ENCODE measurements at regions not wholly inside any gene's neighbourhood (a gene's known extent, or its start where the extent isn't known, plus 50 kb on each side); places are given as distances from the start of the nearest gene placed in this dataset.

GRCh38 chr4:188905248-188905647, 766.0 kb downstream of the TRIML1 start:
- Histone ChIP-seq H3K4me3 (ENCODE audit: low read depth in 1 of 5, low read length in 5 of 5) (no peak overlapping the region), H3K9me3 (ENCODE audit: control insufficient read depth in 5 of 5, low read length in 5 of 5) (no peaks in the 10 kb centered on the region), H3K27ac (ENCODE audit: low read depth, low read length) (no peak overlapping the region)

GRCh38 chr4:188911199-188911598, 772.0 kb downstream of the TRIML1 start:
- H3K9me3 ChIP-seq (ENCODE audit: control insufficient read depth in 5 of 5, low read length in 5 of 5), result peaks cover 0 to 4% (median 0%) of the 10 kb centered on the region in 5 donors
- no peaks in the 10 kb centered on the region for H3K36me3 ChIP-seq (ENCODE audit: control insufficient read depth in 5 of 5, insufficient read depth in 5 of 5, low read length in 5 of 5)
- H3K9ac ChIP-seq (ENCODE audit: low read length in 5 of 5), result no peak overlapping the region
- no peak overlapping the region for H3K4me3 ChIP-seq (ENCODE audit: low read depth in 1 of 5, low read length in 5 of 5)
- no peaks in the 10 kb centered on the region for H3K27me3 ChIP-seq (ENCODE audit: control insufficient read depth in 5 of 5, insufficient read depth in 4 of 5, low read length in 5 of 5)
- no peak overlapping the region for H3K27ac ChIP-seq (ENCODE audit: low read depth, low read length)
- H3K4me1 ChIP-seq (ENCODE audit: control insufficient read depth in 5 of 5, insufficient read depth in 5 of 5, low read length in 5 of 5), result no peaks in the 10 kb centered on the region

More at GRCh38 chr4:188905248-188905647, 766.0 kb downstream of the TRIML1 start:
- Histone ChIP-seq H3K4me1 (ENCODE audit: control insufficient read depth in 5 of 5, insufficient read depth in 5 of 5, low read length in 5 of 5) (no peaks in the 10 kb centered on the region), H3K36me3 (ENCODE audit: control insufficient read depth in 5 of 5, insufficient read depth in 5 of 5, low read length in 5 of 5) (no peaks in the 10 kb centered on the region), H3K27me3 (ENCODE audit: control insufficient read depth in 5 of 5, insufficient read depth in 4 of 5, low read length in 5 of 5) (no peaks in the 10 kb centered on the region), H3K9ac (ENCODE audit: low read length in 5 of 5) (no peak overlapping the region)

DNA sequence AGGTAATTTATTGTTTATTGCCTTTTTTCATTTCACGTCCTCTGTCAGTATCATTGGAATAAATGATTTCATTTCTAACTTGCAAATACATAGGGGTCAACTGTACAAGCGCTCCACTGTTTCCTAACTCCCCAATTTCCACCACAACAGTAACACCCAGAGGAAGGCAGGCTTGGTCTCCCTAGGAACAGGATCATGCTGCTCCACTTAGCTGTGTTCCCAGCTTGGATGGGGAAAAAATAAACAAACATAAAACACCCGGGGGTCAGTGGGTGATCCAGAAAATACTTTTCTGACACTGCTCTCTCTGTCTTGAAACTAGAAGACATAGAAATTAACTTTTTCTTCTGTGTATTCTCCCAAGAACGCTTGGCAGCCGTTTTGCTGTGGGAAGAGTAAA, 772.5 kb downstream of the TRIML1 start:
- Histone ChIP-seq H3K36me3 (ENCODE audit: control insufficient read depth in 5 of 5, insufficient read depth in 5 of 5, low read length in 5 of 5) (no peaks in the 10 kb centered on the region), H3K9me3 (ENCODE audit: control insufficient read depth in 5 of 5, low read length in 5 of 5) (peaks cover 0 to 4% (median 0%) of the 10 kb centered on the region in 5 donors), H3K27ac (ENCODE audit: low read depth, low read length) (no peak overlapping the region), H3K9ac (ENCODE audit: low read length in 5 of 5) (no peak overlapping the region), H3K4me3 (ENCODE audit: low read depth in 1 of 5, low read length in 5 of 5) (no peak overlapping the region), H3K27me3 (ENCODE audit: control insufficient read depth in 5 of 5, insufficient read depth in 4 of 5, low read length in 5 of 5) (no peaks in the 10 kb centered on the region), H3K4me1 (ENCODE audit: control insufficient read depth in 5 of 5, insufficient read depth in 5 of 5, low read length in 5 of 5) (no peaks in the 10 kb centered on the region)

GRCh38 chr4:188915175-188915574, 775.9 kb downstream of the TRIML1 start:
- H3K4me3 ChIP-seq (ENCODE audit: low read depth in 1 of 5, low read length in 5 of 5), result no peak overlapping the region
- no peaks in the 10 kb centered on the region for H3K36me3 ChIP-seq (ENCODE audit: control insufficient read depth in 5 of 5, insufficient read depth in 5 of 5, low read length in 5 of 5)
- peaks cover 0 to 14% (median 4%) of the 10 kb centered on the region in 5 donors for H3K9me3 ChIP-seq (ENCODE audit: control insufficient read depth in 5 of 5, low read length in 5 of 5)
- H3K9ac ChIP-seq (ENCODE audit: low read length in 5 of 5), result no peak overlapping the region
- H3K27ac ChIP-seq (ENCODE audit: low read depth, low read length), result no peak overlapping the region
- no peaks in the 10 kb centered on the region for H3K4me1 ChIP-seq (ENCODE audit: control insufficient read depth in 5 of 5, insufficient read depth in 5 of 5, low read length in 5 of 5)
- no peaks in the 10 kb centered on the region for H3K27me3 ChIP-seq (ENCODE audit: control insufficient read depth in 5 of 5, insufficient read depth in 4 of 5, low read length in 5 of 5)

- H3K36me3 ChIP-seq (ENCODE audit: control insufficient read depth in 5 of 5, insufficient read depth in 5 of 5, low read length in 5 of 5), result no peaks in the 10 kb centered on the region
- no peaks in the 10 kb centered on the region for H3K27me3 ChIP-seq (ENCODE audit: control insufficient read depth in 5 of 5, insufficient read depth in 4 of 5, low read length in 5 of 5)
- H3K4me1 ChIP-seq (ENCODE audit: control insufficient read depth in 5 of 5, insufficient read depth in 5 of 5, low read length in 5 of 5), result no peaks in the 10 kb centered on the region
- no peak overlapping the region for H3K9ac ChIP-seq (ENCODE audit: low read length in 5 of 5)
- H3K9me3 ChIP-seq (ENCODE audit: control insufficient read depth in 5 of 5, low read length in 5 of 5), result peaks cover 2 to 20% (median 5%) of the 10 kb centered on the region in 5 donors
- no peak overlapping the region for H3K27ac ChIP-seq (ENCODE audit: low read depth, low read length)
- H3K4me3 ChIP-seq (ENCODE audit: low read depth in 1 of 5, low read length in 5 of 5), result no peak overlapping the region
Measured at GRCh38 chr4:188918787-188919186, 779.5 kb downstream of the TRIML1 start.

- Histone ChIP-seq H3K9ac (ENCODE audit: low read length in 5 of 5) (no peak overlapping the region), H3K9me3 (ENCODE audit: control insufficient read depth in 5 of 5, low read length in 5 of 5) (peaks cover 0 to 12% (median 2%) of the 10 kb centered on the region in 5 donors), H3K36me3 (ENCODE audit: control insufficient read depth in 5 of 5, insufficient read depth in 5 of 5, low read length in 5 of 5) (no peaks in the 10 kb centered on the region), H3K4me1 (ENCODE audit: control insufficient read depth in 5 of 5, insufficient read depth in 5 of 5, low read length in 5 of 5) (no peaks in the 10 kb centered on the region), H3K27ac (ENCODE audit: low read depth, low read length) (no peak overlapping the region), H3K4me3 (ENCODE audit: low read depth in 1 of 5, low read length in 5 of 5) (no peak overlapping the region), H3K27me3 (ENCODE audit: control insufficient read depth in 5 of 5, insufficient read depth in 4 of 5, low read length in 5 of 5) (peaks cover 0 to 2% (median 0%) of the 10 kb centered on the region in 5 donors)
Measured at GRCh38 chr4:188930822-188931221, 791.6 kb downstream of the TRIML1 start.

GRCh38 chr4:188934320-188934962, 795.2 kb downstream of the TRIML1 start:
- Histone ChIP-seq H3K27ac (ENCODE audit: low read depth, low read length) (no peak overlapping the region), H3K27me3 (ENCODE audit: control insufficient read depth in 5 of 5, insufficient read depth in 4 of 5, low read length in 5 of 5) (peaks cover 0 to 2% (median 0%) of the 10 kb centered on the region in 5 donors), H3K4me3 (ENCODE audit: low read depth in 1 of 5, low read length in 5 of 5) (no peak overlapping the region), H3K36me3 (ENCODE audit: control insufficient read depth in 5 of 5, insufficient read depth in 5 of 5, low read length in 5 of 5) (no peaks in the 10 kb centered on the region), H3K9me3 (ENCODE audit: control insufficient read depth in 5 of 5, low read length in 5 of 5) (peaks cover 0 to 11% (median 2%) of the 10 kb centered on the region in 5 donors), H3K9ac (ENCODE audit: low read length in 5 of 5) (no peak overlapping the region), H3K4me1 (ENCODE audit: control insufficient read depth in 5 of 5, insufficient read depth in 5 of 5, low read length in 5 of 5) (no peaks in the 10 kb centered on the region)

DNA sequence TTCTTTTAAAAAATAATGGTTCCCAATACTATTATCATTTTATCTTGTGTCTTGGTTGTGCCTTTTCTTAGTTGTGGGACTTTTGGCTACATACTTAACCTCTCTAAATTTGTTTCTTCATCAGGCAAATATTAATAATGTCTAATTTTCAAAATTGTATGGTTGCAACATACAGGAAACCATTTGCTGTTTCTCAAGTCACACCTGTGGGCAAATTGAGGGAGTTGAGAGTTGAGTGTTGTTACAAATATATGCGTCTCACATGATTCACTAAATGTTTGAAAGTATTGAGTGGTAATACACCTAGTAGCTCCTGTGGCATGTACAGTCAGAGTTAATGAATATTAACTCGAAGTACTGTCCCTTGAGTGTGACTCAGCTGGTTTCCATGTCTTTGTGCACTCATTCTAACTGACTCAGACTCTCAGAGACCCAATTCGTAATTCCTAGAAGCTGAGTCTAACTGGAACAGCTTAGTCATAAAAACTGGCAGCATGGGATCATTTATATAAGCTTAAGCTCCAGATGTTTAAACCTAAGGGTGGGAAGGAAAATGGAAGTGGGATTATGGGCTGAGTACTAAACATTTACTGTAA, 802.4 kb downstream of the TRIML1 start:
- no peak overlapping the region for H3K4me3 ChIP-seq (ENCODE audit: low read depth in 1 of 5, low read length in 5 of 5)
- no peak overlapping the region for H3K27ac ChIP-seq (ENCODE audit: low read depth, low read length)
- H3K36me3 ChIP-seq (ENCODE audit: control insufficient read depth in 5 of 5, insufficient read depth in 5 of 5, low read length in 5 of 5), result no peaks in the 10 kb centered on the region
- H3K4me1 ChIP-seq (ENCODE audit: control insufficient read depth in 5 of 5, insufficient read depth in 5 of 5, low read length in 5 of 5), result no peaks in the 10 kb centered on the region
- H3K9me3 ChIP-seq (ENCODE audit: control insufficient read depth in 5 of 5, low read length in 5 of 5), result no peaks in the 10 kb centered on the region
- no peaks in the 10 kb centered on the region for H3K27me3 ChIP-seq (ENCODE audit: control insufficient read depth in 5 of 5, insufficient read depth in 4 of 5, low read length in 5 of 5)
- no peak overlapping the region for H3K9ac ChIP-seq (ENCODE audit: low read length in 5 of 5)

DNA sequence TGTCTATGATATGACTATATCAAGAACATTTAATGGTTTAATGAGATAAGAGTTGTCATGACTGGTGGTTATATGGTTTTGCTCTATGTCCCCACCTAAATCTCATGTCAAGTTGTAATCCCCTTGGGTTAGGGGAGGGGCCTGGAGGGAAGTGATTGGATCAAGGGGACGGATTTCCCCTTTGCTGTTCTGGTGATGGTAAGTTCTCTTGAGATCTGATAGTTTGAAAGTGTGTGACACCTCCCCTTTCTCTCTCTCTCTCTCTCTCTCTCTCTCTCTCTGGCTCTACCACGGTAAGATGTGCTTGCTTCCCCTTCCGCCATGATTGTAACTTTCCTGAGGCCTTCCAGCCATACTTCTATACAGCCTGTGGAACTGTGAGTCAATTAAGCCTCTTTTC, 803.4 kb downstream of the TRIML1 start:
- Histone ChIP-seq H3K27ac (ENCODE audit: low read depth, low read length) (no peak overlapping the region), H3K4me3 (ENCODE audit: low read depth in 1 of 5, low read length in 5 of 5) (no peak overlapping the region)

GRCh38 chr4:188949596-188949995, 810.4 kb downstream of the TRIML1 start:
- no peaks in the 10 kb centered on the region for H3K27me3 ChIP-seq (ENCODE audit: control insufficient read depth in 5 of 5, insufficient read depth in 4 of 5, low read length in 5 of 5)
- H3K4me3 ChIP-seq (ENCODE audit: low read depth in 1 of 5, low read length in 5 of 5), result no peak overlapping the region
- no peaks in the 10 kb centered on the region for H3K4me1 ChIP-seq (ENCODE audit: control insufficient read depth in 5 of 5, insufficient read depth in 5 of 5, low read length in 5 of 5)

More for the DNA sequence above, 803.4 kb downstream of the TRIML1 start:
- H3K36me3 ChIP-seq (ENCODE audit: control insufficient read depth in 5 of 5, insufficient read depth in 5 of 5, low read length in 5 of 5), result no peaks in the 10 kb centered on the region
- no peak overlapping the region for H3K9ac ChIP-seq (ENCODE audit: low read length in 5 of 5)
- no peaks in the 10 kb centered on the region for H3K9me3 ChIP-seq (ENCODE audit: control insufficient read depth in 5 of 5, low read length in 5 of 5)
- no peaks in the 10 kb centered on the region for H3K4me1 ChIP-seq (ENCODE audit: control insufficient read depth in 5 of 5, insufficient read depth in 5 of 5, low read length in 5 of 5)
- no peaks in the 10 kb centered on the region for H3K27me3 ChIP-seq (ENCODE audit: control insufficient read depth in 5 of 5, insufficient read depth in 4 of 5, low read length in 5 of 5)

More at GRCh38 chr4:188949596-188949995, 810.4 kb downstream of the TRIML1 start:
- no peak overlapping the region for H3K27ac ChIP-seq (ENCODE audit: low read depth, low read length)
- H3K9me3 ChIP-seq (ENCODE audit: control insufficient read depth in 5 of 5, low read length in 5 of 5), result no peaks in the 10 kb centered on the region
- H3K36me3 ChIP-seq (ENCODE audit: control insufficient read depth in 5 of 5, insufficient read depth in 5 of 5, low read length in 5 of 5), result no peaks in the 10 kb centered on the region
- H3K9ac ChIP-seq (ENCODE audit: low read length in 5 of 5), result no peak overlapping the region

Data from subcutaneous abdominal adipose tissue (tissue), 5 donors.